ENCODE measurements at regions not wholly inside any gene's neighbourhood (a gene's known extent, or its start where the extent isn't known, plus 50 kb on each side); places are given as distances from the start of the nearest gene placed in this dataset.

GRCh38 chr4:22253431-22253830 lies 262.4 kb downstream of the ADGRA3 start:
- TF ChIP-seq CTCF (IDR thresholded peaks at IDR 0.05) (no peak), POLR2A (IDR thresholded peaks at IDR 0.05) (no peak)
